ENCODE measurements at regions not wholly inside any gene's neighbourhood (a gene's known extent, or its start where the extent isn't known, plus 50 kb on each side); places are given as distances from the start of the nearest gene placed in this dataset.

GRCh38 chr13:58827904-58828303 is 1196.4 kb downstream of the PCDH17 start:
- DNase-seq, result no peak

GRCh38 chr13:58830841-58831240 is 1199.3 kb downstream of the PCDH17 start:
- no peak for DNase-seq

- no peak for DNase-seq
Measured at GRCh38 chr13:58838615-58839014, 1207.1 kb downstream of the PCDH17 start.

DNA sequence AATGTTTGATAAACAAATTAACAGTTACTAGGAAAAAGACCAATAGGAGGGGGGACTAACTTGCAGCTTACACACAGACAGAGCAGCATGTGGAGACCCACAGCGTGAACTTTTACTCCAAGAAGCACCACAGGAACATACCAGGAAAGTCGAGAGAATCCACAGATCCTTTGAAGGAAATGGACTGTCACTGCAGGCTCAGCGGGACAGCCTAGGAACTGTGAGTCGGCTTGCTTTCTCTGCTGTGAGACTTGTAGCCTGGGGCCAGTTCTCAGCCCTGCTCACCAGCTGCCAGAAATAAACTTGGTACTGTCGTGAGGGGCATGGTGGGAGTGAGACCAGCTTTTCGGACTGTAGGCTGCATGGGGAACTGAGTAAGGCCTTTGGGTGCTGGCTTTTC is 1211.5 kb downstream of the PCDH17 start:
- no peak for DNase-seq

DNA sequence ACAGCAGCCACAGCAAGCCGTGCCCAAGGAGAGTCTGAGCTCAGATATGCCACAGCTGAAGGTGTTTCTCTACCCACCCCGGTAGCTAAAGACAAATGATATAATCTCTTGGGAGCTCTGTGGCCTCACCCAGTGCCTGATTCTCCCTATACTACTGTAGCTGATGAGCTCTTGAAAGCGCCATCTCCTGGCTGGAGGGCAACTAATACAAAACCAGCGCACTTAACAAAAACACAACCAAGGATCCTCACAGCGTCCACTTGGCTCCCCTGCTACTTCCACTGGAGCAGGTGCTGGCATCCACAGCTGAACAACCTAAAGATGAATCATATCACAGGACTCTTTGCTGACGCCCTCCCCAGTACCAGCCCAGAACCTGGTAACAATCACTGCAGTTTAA is 1212.0 kb downstream of the PCDH17 start:
- DNase-seq, result no peak

GRCh38 chr13:58850161-58850560 is 1218.6 kb downstream of the PCDH17 start:
- no peak for DNase-seq

- no peak for DNase-seq
Measured at GRCh38 chr13:58852076-58852475, 1220.5 kb downstream of the PCDH17 start.

GRCh38 chr13:58855283-58855682 is 1223.7 kb downstream of the PCDH17 start:
- DNase-seq, result no peak

- no peak for DNase-seq
Measured at GRCh38 chr13:58858870-58859371, 1227.4 kb downstream of the PCDH17 start.

DNA sequence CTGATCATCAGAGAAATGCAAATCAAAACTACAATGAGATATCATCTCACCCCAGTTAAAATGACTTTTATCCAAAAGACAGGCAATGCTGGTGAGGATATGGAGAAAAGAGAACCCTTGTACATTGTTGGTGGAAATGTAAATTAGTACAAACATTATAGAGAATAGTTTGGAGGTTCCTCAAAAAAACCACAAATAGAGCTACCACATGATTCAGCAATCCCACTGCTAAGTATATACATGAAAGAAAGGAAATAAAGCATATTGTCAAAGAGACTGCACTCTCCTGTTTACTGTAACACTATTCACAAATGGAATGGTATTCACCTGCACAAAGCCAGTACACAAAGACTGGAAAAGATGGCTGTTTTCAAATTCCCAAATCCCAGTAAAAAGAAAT is 1233.7 kb downstream of the PCDH17 start:
- DNase-seq, result no peak

DNA sequence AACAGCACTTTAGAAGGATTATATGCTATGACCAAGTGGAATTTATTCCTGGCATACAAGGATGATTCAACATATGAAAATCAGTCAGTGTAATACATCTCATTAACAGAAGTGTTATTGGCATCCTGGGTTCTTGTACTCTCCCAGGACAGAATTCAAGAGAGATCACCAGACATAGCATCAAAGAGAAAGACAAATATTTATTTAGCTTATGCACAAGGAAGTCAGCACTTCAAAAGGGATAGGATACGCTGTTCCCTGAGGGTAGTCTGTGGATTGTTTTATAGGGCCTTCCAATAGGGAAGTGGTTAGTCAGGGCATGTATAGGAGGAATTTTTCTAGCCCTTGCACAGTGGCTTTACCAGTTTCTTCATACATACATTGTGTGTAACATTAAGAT is 1238.0 kb downstream of the PCDH17 start:
- DNase-seq, result no peak

- DNase-seq, result no peak
Measured at GRCh38 chr13:58876473-58876872, 1244.9 kb downstream of the PCDH17 start.

DNA sequence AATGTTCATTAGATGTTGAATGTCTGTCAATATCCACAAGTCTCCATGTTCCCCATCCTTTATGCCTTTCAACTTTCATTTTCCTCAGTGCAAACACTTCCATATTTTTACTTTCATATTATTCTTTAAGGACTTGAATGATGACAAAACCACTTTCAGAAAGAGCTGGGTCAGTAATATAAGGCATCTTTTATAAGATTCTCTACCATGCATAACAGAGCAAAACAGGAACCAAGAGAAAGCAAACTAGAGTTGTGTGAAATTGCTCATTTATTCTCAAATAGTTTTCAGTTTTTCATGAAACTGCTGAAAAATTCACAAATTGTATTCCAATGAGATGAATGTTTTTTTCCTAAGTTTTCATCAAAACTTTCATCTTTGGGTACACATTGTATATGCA is 1247.6 kb downstream of the PCDH17 start:
- no peak for DNase-seq

DNA sequence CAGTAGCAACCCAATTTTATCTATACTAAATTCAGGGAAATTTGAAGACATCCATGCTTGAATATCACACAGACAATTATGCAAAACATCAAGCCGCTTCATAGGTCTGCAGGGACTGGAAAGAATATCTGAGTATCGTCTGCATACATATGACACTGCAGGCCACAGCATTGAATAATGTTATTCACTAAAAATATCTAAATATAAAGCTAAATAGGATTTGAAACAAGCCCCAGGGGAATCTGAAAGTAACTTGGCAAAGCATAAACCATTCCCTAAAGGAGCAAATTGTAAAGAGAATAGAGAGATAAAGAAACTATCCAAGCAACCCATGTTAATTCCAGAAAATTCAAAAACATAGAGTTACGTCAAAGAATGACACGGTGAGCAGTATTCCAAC is 1251.0 kb downstream of the PCDH17 start:
- no peak for DNase-seq

DNA sequence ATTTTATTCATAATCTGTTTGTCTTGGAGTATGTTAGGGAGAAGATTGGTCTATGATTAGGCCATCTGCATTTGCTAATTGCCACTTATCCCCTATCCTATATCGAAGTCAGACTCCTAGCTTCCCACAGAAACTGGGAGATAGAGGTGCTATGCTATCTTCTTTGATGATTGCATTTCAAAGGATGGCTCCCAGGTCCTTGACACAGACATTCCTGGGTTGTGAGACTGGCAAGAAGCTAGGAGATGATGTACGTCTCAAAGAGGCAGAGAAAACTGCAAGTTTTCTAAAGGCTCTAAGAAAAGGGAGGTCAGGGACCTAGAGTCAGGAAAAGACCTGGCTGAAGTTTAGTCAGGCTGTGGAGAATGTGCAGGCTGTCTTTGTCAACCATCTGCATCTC is 1251.9 kb downstream of the PCDH17 start:
- no peak for DNase-seq

DNA sequence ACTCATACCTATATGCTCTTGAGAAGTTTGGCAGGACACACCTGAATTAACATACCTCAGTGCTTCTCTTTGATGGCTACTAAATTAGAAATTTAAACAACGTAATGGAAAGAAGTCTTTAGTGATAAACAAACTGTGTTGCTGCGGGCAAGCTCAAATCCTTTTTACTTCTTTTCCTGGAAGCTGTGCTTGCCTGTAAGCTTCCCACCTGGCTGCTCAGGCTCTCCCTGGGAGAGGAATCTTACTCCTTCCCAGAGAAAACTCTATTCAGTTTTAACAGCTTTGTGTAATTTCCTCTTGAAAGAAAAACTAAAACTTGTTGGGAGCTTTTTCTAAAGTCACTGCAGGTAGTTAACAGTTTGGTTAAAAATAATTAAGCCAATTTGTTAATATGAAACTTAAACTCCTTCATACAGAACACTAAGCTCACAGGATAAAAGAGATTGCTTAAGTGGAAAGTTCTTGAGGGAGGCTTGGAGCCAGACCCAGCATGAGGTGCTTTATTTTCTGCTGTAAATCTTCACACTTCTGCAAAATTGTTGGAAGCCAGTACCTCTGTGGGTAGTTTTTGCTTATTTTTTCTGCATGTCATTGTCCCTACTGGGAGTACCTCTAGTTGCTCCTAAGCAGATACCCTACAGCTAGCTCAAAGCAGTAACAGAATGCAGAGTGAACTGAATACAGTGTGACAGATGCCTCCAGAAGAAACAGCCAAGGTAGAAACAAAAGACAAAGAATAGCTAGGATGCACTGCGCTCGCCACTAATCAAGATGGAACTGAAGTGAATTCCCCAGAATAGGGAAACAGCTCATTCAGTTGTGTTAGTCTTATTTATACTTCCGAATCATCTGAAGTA is 1253.0 kb downstream of the PCDH17 start:
- DNase-seq, result no peak

DNA sequence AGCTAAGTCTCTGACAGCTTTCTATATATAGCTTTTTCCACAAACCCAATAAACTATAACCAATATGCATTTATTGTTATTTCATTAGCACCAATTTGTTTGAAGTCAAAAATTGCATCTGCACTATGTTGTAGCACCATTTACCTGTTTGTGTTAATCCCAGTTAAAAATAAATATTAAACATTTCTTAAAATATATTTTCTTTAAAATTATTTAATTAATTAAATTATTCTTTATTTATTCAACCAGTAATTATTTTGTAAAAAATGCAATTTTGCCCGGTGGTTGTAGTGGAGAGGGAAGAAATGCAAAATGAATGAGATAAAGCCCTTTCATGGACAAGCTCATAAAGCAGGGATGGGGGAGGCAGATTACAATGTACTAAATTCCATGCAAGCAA is 1257.9 kb downstream of the PCDH17 start:
- DNase-seq, result no peak

DNA sequence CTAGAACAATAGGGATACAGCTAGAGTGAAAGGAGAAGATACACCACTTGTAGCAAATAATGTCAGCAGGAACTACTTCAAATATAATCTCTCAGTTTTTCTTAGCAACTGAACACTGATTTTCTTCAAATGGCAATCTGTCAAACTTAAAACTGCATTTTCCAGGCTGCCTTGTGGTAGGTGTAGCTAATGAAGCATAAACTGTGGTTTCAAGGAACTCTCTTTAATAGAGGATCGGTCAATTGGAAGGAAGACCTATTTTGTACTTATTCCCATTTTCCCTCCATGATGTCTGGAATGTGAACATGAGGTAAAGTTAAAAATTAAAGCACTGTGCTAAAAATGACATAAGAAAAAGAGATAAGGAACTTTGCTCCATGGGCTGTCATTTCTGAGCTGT is 1261.9 kb downstream of the PCDH17 start:
- no peak for DNase-seq

DNA sequence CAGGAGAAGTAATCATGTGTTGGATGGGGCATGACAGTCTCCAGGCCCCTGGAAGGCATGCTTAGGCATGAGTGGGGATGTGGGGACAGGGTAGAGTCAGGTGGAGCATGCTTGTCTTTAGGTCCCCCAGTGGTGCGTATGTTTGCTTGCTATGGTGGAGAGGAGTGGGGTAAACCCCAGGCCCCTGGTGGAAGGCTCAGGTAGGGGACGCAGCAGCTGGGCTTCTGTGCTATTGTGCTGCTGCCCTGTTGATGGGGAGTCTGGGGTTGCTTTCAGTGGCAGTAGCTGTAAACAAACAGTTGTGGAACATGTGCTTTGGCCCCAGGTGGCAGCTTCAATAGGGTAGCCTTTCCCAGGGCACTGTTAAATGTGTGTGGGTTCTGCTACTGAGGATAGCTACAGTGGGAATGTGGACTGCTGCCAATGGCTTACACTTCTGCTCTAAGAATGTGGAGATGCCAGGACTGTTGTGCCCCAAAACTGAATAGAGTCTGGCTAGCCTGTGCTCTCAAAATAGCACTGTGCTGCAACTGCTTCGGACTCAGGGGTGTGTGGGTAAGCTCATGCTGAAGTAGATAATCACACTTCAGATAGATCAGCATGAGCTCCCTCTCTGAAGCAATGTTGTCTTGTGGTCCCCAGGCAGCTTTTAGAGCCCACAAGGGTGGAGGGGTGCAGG is 1257.3 kb downstream of the DIAPH3 start:
- DNase-seq, result no peak

GRCh38 chr13:58907347-58907746 is 1256.4 kb downstream of the DIAPH3 start:
- no peak for DNase-seq

DNA sequence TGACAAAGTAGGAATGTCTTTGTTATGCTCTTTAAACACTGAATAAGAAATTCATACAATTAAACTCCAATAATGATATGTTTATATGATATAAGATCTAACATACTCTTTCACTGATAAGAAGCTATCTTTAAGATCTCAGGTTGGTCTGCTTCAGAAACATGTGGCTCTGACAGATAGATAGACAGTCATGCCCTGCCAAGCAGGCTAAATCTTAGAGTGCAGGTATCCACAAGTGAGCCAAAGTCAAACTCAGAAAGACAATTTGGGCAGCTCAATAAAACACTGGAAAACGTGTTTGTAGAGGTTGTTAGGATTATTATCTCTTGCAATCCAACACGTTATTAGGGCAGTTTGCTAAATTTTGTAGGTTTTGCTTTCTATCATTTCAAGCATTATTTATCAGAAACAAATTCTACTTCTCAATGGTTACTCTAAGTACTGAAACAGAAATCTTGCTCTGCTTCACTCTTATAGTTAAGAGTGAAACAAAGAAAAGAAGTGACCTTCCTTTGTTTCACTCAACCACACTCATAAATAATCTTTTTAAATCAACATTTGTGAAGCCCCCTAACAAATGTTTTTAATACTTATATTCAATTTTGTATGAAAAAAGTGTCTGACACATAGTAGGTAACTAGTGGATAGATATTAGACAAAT is 1255.6 kb downstream of the DIAPH3 start:
- no peak for DNase-seq

DNA sequence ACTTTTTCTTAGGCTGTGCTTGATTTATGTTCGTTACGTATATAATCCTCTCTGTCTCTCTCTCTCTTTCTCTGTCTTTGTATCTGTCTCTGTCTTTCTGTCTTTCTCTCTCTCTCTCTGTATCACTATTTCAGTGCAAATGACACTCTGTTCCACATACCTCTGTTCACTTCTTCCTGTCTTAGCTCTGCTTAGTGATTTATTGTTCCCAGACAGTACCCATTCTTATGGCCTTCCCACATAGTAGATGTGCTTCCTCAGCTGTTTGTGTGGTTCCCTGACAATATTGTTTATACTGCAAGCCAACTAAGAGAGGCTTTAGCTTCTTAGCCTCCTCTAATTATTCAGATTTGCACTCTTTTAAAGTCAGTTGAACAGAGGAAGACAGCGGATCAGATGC is 1244.2 kb downstream of the DIAPH3 start:
- DNase-seq, result no peak

GRCh38 chr13:58921129-58921528 is 1242.6 kb downstream of the DIAPH3 start:
- no peak for DNase-seq

- no peak for DNase-seq
Measured at GRCh38 chr13:58926858-58927257, 1236.9 kb downstream of the DIAPH3 start.
